Nephron (organoid): ENCODE measurements at regions not wholly inside any gene's neighbourhood (a gene's known extent, or its start where the extent isn't known, plus 50 kb on each side); places are given as distances from the start of the nearest gene placed in this dataset.
A peak's percentile ranks its signal among the peaks of the same experiment; 100 is the strongest.

Experiments
- H3K27ac Mint-ChIP-seq, 3 experiments: 2 replicates each; pipeline ENCODE4 v1.8.0; 2020; ENCODE audit warnings: mixed read lengths in 3 of 3, mild to moderate bottlenecking in 2 of 3, moderate library complexity in 1 of 3
- H3K27me3 Mint-ChIP-seq: 2 replicates; pipeline ENCODE4 v1.8.0; 2021; ENCODE audit warnings: low read depth, mild to moderate bottlenecking, moderate library complexity, mixed read lengths
- H3K36me3 Mint-ChIP-seq: 2 replicates; pipeline ENCODE4 v1.8.0; 2020; ENCODE audit warnings: low read depth, mixed read lengths
- H3K4me1 Mint-ChIP-seq: 2 replicates; pipeline ENCODE4 v1.8.0; 2020; ENCODE audit warnings: mixed read lengths
- H3K4me3 Mint-ChIP-seq, 3 experiments: 2 replicates each; pipeline ENCODE4 v1.8.0; 2020; ENCODE audit warnings: mild to moderate bottlenecking in 3 of 3, mixed read lengths in 3 of 3, moderate library complexity in 2 of 3
- H3K9me3 Mint-ChIP-seq: 2 replicates; pipeline ENCODE4 v1.8.0; 2020; ENCODE audit warnings: mixed read lengths
- CTCF ChIP-seq, 3 experiments: fragments of 200-600 bp; sonication (generic); IDR thresholded peaks; one replicate each; pipeline ENCODE4 v1.5.0; 2021; ENCODE audit warnings: antibody characterized with exemption in 3 of 3; ENCODE audit not compliant: unreplicated experiment in 3 of 3

DNA sequence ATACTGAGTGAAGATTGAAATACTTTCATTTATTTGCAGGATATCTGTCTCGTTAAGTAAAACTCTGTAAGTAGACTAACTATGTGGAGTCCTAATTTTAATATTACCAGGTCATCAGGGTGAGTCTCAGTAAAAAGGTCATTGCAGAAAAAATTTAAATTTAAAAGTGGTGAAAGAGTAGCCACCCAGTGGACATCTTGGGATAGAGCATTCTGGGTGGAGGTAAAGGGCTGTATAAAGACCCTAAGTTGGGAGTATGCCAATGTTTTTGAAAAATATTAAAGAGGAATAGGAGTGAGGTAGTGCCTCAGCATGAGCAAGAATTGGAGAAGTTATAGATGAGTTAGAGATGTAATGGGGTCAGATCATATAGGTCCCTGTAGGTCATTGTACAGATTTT is 145.5 kb downstream of the HMHB1 start:
- Mint-ChIP-seq H3K4me3 (no peak overlapping the region), H3K9me3 (no peaks in the 10 kb centered on the region), H3K27ac (peak overlapping the region in 2 of 3 experiments; percentile 22 to 45), H3K36me3 (no peaks in the 10 kb centered on the region), H3K4me1 (peaks cover 7% of the 10 kb centered on the region), H3K27me3 (no peaks in the 10 kb centered on the region)
- TF ChIP-seq CTCF (IDR thresholded peaks at IDR 0.05; ENCODE audit: unreplicated experiment in 3 of 3), result peak in 1 of 3 experiments; percentile 44

GRCh38 chr5:143962201-143962600 is 150.2 kb downstream of the HMHB1 start:
- Mint-ChIP-seq H3K9me3 (no peaks in the 10 kb centered on the region), H3K4me1 (peaks cover 1% of the 10 kb centered on the region), H3K27me3 (no peaks in the 10 kb centered on the region), H3K27ac (no peak overlapping the region), H3K4me3 (no peak overlapping the region), H3K36me3 (no peaks in the 10 kb centered on the region)
- no peak for TF ChIP-seq CTCF (IDR thresholded peaks at IDR 0.05; ENCODE audit: unreplicated experiment in 3 of 3)

GRCh38 chr5:143964919-143965318 is 153.0 kb downstream of the HMHB1 start:
- no peaks in the 10 kb centered on the region for H3K4me1 Mint-ChIP-seq
- H3K27ac Mint-ChIP-seq, result no peak overlapping the region
- no peaks in the 10 kb centered on the region for H3K36me3 Mint-ChIP-seq
- no peak overlapping the region for H3K4me3 Mint-ChIP-seq
- no peaks in the 10 kb centered on the region for H3K9me3 Mint-ChIP-seq
- TF ChIP-seq CTCF (IDR thresholded peaks at IDR 0.05; ENCODE audit: unreplicated experiment in 3 of 3), result no peak
- H3K27me3 Mint-ChIP-seq, result no peaks in the 10 kb centered on the region

DNA sequence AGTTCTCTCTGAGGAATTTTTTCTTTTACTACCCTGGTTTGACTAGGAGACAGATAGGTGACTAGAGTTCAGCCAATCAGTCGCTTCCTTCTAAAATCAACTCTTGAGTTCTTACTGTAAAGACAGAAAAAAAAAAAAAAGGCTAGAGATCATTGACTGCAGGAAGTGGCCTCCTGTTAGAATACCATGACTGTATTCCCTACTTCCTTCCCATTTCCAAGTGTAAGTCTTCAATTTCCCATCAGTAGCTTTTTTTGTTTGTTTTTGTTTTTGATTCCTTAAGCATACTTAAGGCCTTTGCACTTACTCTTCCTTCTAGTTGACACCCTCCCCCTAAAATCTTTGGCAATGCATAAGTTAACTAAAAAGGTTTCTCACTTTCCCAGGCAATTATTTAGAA is 154.3 kb downstream of the HMHB1 start:
- no peak overlapping the region for H3K27ac Mint-ChIP-seq
- no peaks in the 10 kb centered on the region for H3K36me3 Mint-ChIP-seq
- no peak for TF ChIP-seq CTCF (IDR thresholded peaks at IDR 0.05; ENCODE audit: unreplicated experiment in 3 of 3)
- no peaks in the 10 kb centered on the region for H3K4me1 Mint-ChIP-seq
- H3K4me3 Mint-ChIP-seq, result no peak overlapping the region
- no peaks in the 10 kb centered on the region for H3K9me3 Mint-ChIP-seq
- H3K27me3 Mint-ChIP-seq, result no peaks in the 10 kb centered on the region

DNA sequence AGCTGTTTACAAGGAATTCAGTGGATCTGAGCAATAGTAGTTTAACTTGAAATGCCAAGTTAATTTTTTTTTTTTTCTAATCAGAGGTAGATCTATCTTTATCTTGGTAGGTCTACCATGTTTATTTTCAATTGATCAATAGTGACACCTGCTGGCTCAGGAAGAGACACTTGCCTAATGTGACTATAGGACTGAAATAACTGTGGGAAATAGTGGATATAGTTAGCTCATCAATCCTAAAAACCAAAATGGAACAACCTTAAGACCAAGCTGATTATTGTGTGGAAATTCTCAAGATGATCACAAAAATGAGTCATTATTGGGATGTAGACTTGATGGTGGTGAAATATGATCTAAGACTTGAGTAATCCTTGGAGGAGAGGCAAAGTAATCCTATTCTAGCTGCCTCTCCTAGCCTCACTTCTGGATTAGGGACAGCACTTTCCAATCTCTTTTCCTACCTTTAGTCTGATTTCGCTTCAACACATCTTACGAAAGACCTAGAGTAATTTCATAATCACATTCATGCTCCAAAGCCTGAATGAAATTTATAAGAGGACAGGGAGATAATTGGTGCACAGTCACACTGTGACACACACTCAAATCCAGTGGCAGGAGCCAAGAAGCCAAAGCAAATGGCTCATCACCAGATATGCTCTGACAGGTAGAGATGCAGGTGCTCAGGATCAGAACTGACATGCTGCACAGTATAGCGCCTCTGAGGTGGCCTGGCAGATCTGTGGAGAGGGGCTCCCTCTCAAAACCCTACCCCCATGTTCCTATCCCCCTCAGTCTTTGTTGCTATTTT is 156.3 kb downstream of the HMHB1 start:
- Mint-ChIP-seq H3K27me3 (no peaks in the 10 kb centered on the region), H3K9me3 (no peaks in the 10 kb centered on the region), H3K36me3 (no peaks in the 10 kb centered on the region), H3K4me3 (no peak overlapping the region), H3K27ac (no peak overlapping the region), H3K4me1 (no peaks in the 10 kb centered on the region)
- peak in 2 of 3 experiments; percentile 40 to 57 for TF ChIP-seq CTCF (IDR thresholded peaks at IDR 0.05; ENCODE audit: unreplicated experiment in 3 of 3)

- Mint-ChIP-seq H3K4me3 (no peak overlapping the region), H3K36me3 (no peaks in the 10 kb centered on the region), H3K27me3 (no peaks in the 10 kb centered on the region), H3K27ac (no peak overlapping the region), H3K4me1 (no peaks in the 10 kb centered on the region), H3K9me3 (no peaks in the 10 kb centered on the region)
- TF ChIP-seq CTCF (IDR thresholded peaks at IDR 0.05; ENCODE audit: unreplicated experiment in 3 of 3), result no peak
Observed at GRCh38 chr5:143970159-143970558, 158.2 kb downstream of the HMHB1 start.
